ENCODE measurements at regions not wholly inside any gene's neighbourhood (a gene's known extent, or its start where the extent isn't known, plus 50 kb on each side); places are given as distances from the start of the nearest gene placed in this dataset.

- TF ChIP-seq CTCF (IDR thresholded peaks at IDR 0.05) (no peak), EZH2phosphoT487 (IDR thresholded peaks at IDR 0.05) (no peak), EZH2 (IDR thresholded peaks at IDR 0.05) (no peak)
These were observed 258.9 kb downstream of the SEC16B start for GRCh38 chr1:177710696-177711620.
